CD1c-positive myeloid dendritic cell (primary cell): ENCODE measurements at regions not wholly inside any gene's neighbourhood (a gene's known extent, or its start where the extent isn't known, plus 50 kb on each side); places are given as distances from the start of the nearest gene placed in this dataset.
"Not testable (repeated sequence)": the region's sequence is repeated elsewhere in the genome, so short reads cannot be mapped to it uniquely, and the experiment has no call there.

Source experiments
- DNase-seq: peaks from one replicate; pipeline ENCODE4 v3.0.0-alpha.2; 2016; ENCODE audit errors: extremely low spot score

- DNase-seq, result no peak
Measured at GRCh38 chr6:139967497-139967896, 593.0 kb upstream of the CITED2 start.

GRCh38 chr6:139965393-139965792, 590.9 kb upstream of the CITED2 start:
- no peak for DNase-seq

GRCh38 chr6:139964737-139965136, 590.3 kb upstream of the CITED2 start:
- DNase-seq, result no peak

GRCh38 chr6:139962654-139963347, 588.4 kb upstream of the CITED2 start:
- no peak for DNase-seq

GRCh38 chr6:139961190-139961589, 586.7 kb upstream of the CITED2 start:
- DNase-seq, result no peak

GRCh38 chr6:139960671-139961070, 586.2 kb upstream of the CITED2 start:
- DNase-seq, result no peak

- no peak for DNase-seq
Measured at GRCh38 chr6:139955366-139956155, 581.1 kb upstream of the CITED2 start.

- no peak for DNase-seq
Measured at GRCh38 chr6:139954463-139955071, 580.1 kb upstream of the CITED2 start.

GRCh38 chr6:139953780-139954179, 579.3 kb upstream of the CITED2 start:
- DNase-seq, result not testable (repeated sequence)

GRCh38 chr6:139951172-139951571, 576.7 kb upstream of the CITED2 start:
- DNase-seq, result no peak

GRCh38 chr6:139944976-139945375, 570.5 kb upstream of the CITED2 start:
- no peak for DNase-seq

GRCh38 chr6:139944131-139944530, 569.7 kb upstream of the CITED2 start:
- DNase-seq, result no peak

- no peak for DNase-seq
Measured at GRCh38 chr6:139943391-139943790, 568.9 kb upstream of the CITED2 start.

GRCh38 chr6:139942331-139942730, 567.9 kb upstream of the CITED2 start:
- DNase-seq, result no peak

GRCh38 chr6:139941826-139942225, 567.4 kb upstream of the CITED2 start:
- no peak for DNase-seq

GRCh38 chr6:139940741-139941729, 566.6 kb upstream of the CITED2 start:
- DNase-seq, result peak; percentile 69

GRCh38 chr6:139939189-139939979, 564.9 kb upstream of the CITED2 start:
- no peak for DNase-seq

GRCh38 chr6:139932671-139933070, 558.2 kb upstream of the CITED2 start:
- DNase-seq, result no peak

- DNase-seq, result no peak
Measured at GRCh38 chr6:139931747-139932146, 557.3 kb upstream of the CITED2 start.

- DNase-seq, result no peak
Measured at GRCh38 chr6:139927742-139928305, 553.4 kb upstream of the CITED2 start.
